ENCODE measurements at regions not wholly inside any gene's neighbourhood (a gene's known extent, or its start where the extent isn't known, plus 50 kb on each side); places are given as distances from the start of the nearest gene placed in this dataset.

- no peak for DNase-seq
These were observed 81.5 kb downstream of the PJA1 start for GRCh38 chrX:69083801-69084200.

- DNase-seq = no peak
These were observed 81.9 kb downstream of the PJA1 start for GRCh38 chrX:69083361-69083760.

DNA sequence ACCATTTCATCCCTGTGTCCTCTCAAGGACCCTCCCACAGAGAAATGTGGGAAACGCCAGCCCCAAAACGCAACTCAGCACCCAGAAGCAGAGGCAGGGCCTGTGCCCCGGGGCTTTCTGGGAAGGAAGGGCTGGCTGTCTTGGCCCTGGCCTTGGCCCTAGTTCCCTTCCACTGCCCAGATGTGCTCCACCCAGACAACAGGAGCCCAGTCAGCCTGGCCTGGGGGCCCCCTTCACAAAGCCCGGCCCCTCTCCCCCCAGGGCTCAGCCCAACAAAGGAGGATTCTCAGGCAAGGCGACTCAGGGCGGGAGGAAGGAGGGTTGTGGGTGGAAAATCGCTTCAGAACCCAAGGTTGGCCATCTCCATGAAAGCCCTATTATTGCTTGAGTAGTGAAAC lies 82.5 kb downstream of the PJA1 start:
- no peak for DNase-seq

- no peak for DNase-seq
These were observed 83.0 kb downstream of the PJA1 start for GRCh38 chrX:69082055-69082752.

- no peak for DNase-seq
These were observed 84.3 kb downstream of the PJA1 start for GRCh38 chrX:69080855-69081465.

DNA sequence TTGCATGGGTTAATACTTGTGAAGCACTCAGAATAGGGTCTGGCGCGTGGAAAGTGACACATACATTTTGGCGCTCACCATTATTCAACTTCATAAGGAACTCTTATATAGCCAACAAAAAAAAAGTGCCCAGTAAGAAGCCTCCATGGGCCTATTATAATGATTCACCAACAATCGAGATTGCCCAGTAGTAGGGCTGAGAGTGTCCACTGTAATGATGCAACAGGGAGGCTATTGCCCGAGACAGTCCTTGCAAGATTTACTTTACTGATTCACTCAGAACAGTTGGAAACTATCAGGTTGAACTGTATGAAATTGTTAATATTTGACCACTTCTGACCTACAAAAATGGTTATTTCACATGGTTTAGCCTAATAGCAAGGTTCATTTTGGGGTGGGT lies 86.0 kb downstream of the PJA1 start:
- no peak for DNase-seq

DNA sequence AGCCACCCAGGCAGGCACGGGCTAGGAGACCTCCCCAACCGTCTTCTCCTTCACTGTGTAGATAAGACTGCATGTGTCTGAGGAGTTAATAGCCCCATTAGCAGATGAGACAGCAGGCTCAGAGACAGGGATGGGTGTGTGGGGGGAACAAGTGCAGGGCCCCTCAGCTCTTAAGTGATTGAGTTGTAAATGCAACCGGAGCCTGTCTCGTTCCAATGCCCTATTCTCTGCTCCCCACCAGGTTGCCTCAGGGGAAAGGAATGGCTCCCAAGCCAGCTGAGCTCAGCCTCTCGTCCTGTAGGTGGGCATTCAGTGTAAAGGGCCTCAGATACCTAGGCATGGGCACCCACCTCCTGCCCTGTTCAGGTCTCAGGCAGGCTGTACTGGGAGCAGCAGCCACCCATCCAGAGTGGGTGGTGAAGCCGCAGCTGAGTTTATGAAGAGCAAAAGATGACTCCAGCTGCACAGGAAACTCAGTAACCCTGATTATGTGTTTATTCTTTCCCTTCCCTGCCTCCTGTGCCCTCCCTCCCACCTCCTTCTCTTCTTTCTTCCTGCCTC lies 87.3 kb downstream of the PJA1 start:
- no peak for DNase-seq

DNA sequence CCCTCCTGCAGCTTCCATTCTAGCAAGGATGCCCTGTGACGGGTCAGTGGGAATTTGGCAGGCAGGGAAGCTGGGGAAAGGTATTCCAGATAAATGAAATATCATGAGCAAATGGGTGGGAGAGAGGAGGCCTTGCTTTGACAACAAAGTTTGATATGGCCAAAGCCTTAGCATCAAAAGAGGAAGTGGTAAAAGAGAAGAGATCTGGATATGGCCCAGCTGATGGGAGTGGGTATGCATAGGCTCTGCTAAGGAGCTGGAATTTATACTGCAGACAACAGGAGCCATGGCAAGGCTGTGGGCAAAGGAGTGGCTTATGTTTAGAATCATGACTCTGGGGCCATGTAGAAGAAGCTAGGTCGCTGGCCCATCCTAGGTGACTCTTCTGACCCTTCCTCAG lies 89.2 kb downstream of the PJA1 start:
- no peak for DNase-seq

DNA sequence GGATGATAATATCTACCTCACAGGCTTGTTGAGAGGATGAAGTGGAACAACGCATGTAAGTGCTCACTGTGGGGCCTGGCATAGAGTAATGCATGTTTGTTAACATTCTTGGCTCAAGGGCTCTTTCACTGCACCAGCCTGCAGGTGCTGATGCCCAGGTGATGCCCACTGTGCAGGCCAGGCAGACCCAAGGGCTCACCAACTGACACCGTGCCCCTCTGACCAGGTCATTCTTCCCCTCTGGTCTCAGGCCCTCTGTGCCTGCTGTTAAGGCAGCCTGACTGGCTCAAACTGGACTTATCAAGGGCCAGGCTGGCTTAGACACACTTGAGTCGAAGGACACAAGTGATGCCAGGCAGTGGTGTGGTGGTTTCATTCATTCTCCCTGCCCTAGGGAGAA lies 90.5 kb downstream of the PJA1 start:
- no peak for DNase-seq

- no peak for DNase-seq
These were observed 91.5 kb downstream of the PJA1 start for GRCh38 chrX:69073721-69074120.

DNA sequence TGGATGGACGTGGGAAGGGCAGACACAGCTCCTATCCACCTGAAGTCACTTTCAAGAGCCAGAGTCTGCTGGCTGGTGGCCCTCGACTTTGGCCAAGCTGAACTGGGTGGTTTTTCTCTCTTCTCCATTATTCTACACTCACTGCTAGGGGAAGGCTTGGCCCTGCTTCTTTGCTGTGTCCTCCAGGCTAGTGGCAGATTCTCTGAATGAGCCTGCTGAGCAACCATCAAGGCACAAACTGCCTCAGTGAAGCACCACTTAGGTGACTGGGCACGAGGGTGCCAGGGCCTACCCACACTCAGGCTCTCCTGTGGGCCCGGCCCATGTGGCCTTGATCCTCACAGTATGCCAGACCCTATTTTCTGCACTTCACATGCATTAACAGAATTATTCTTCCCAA lies 92.0 kb downstream of the PJA1 start:
- no peak for DNase-seq

DNA sequence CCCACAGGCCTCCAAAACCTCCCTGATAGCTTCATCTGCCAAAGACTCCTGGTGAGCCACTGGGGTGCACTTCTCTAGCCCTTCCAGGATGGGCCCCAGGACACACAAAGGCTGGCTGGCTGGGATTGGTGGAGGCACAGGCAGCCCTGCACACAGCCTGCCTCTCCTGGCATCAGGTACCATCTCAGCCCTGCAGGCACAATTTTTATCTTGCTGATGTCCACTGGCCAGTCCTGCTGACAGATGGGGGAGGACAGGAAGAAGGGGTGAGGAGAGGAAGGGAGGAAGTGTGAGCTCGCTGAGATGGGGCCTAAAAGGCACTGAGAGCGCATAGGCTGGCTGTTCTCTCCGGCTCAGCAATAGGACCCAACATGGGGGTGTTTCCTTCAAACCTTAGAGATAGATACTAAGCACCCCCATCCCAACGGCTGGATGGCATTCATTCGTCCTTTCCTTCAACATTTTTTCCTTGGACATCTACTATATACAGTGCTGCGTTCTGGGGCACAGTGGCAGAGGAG lies 92.7 kb downstream of the PJA1 start:
- DNase-seq = no peak

DNA sequence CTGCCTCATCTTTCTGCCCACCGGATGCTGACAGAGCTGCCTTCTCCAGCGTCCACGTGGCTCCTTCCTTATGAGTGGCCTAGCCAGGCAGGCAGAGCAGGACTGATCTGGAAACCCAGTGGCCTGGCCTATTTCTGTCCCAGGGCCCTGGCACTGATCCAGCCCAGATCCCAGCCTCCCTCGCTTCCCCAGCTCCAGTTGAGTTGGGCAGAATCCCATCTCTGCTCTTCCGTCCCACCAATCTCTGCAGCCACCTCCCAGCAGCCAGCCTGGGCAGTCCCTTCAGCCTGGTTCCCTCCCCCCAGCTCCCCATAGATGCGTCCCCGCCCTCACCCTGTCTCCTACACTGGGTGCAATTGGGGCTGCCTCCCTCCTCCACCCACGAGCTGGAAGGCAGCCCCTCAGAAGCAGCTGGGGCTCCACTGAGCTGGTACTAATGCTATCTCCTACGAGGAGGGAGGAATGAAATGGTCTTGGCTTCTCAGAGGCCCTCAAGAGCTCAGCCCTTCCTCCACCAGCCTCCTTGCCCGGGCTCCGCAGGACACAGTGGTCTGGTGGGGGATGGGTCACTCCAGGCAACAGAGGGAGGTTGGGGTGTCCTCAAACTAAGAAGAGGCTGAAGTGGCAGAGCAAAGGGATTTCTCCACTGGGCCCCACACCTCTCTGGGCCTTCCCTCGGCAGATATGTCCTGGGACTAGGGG lies 94.2 kb downstream of the PJA1 start:
- DNase-seq = no peak

- DNase-seq = no peak
These were observed 95.4 kb downstream of the PJA1 start for GRCh38 chrX:69069876-69070275.

DNA sequence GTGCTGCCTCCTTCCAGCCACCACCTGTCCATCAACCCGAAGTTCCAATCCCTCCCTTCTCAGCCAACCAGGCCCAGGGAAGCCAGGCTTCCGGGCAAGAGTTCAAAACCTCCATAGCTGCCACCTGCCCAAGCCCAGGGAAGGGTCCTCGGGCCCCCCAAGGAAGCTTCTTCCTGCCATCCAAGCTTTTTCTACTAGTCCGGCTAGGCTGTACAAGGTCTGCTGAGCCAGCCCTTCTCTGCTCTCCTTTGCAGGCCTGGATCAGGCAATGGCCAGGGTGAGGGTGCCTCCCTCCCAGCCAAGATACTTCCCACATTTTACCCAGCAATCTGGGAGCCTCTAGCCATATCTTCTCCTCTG lies 96.2 kb downstream of the PJA1 start:
- no peak for DNase-seq

DNA sequence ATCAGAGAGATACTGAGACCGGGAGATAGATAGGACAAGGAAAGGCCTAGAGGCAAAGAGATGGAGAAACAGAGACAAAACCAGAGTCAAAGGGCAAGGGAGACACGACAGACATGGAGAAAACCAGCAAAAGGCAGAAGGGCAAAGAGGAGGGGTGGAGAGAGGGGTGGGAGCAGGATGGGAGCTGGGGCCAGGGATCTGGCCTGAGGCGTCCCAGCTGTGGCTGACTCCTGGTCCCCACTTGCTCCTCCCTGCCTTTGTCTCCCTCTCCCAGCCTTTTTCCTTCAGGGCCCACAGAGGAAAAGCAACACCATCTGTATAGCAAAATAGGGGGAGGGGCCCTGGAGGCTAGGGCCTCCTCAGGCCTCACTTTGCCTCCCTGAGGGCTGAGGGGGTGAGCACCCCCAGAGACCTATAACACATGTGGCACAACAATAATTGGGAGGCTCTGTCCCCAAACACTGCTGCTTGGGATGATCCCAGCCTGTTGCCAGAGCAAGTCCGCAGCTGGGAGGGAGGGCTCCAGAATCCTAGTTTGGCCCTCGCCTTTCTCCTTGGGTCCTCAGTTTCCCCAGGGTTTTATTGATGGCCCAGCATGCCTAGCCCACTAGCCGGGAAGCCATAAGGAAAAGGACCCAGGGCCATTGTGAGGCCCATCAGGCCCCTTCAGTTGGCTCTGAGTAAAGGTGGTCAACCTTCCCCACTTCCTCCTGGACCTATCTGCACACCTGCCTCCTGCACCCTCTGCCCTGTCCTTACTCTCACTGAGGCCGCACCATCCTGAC lies 96.8 kb downstream of the PJA1 start:
- no peak for DNase-seq

DNA sequence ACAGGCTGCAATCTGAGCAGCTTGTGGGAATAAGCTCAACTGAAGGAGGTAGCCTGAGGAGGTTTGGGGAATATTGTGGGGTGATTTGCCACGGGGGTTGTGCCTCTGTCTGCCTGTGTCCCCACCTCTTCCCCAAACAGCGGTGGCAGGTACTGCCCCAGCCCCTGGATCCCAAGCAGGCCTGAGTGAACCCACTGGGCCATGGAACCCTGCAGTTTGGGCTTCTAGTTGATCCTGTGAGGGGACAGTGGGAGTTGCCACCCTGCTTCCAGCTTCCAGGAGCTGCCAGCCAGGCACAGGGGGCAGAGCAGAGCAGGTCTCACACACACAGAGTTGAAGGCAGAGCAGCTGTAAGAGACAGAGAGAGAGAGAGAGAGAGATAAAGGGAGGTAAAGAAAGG lies 97.4 kb downstream of the PJA1 start:
- DNase-seq = no peak

- no peak for DNase-seq
These were observed 98.2 kb downstream of the PJA1 start for GRCh38 chrX:69066966-69067525.

DNA sequence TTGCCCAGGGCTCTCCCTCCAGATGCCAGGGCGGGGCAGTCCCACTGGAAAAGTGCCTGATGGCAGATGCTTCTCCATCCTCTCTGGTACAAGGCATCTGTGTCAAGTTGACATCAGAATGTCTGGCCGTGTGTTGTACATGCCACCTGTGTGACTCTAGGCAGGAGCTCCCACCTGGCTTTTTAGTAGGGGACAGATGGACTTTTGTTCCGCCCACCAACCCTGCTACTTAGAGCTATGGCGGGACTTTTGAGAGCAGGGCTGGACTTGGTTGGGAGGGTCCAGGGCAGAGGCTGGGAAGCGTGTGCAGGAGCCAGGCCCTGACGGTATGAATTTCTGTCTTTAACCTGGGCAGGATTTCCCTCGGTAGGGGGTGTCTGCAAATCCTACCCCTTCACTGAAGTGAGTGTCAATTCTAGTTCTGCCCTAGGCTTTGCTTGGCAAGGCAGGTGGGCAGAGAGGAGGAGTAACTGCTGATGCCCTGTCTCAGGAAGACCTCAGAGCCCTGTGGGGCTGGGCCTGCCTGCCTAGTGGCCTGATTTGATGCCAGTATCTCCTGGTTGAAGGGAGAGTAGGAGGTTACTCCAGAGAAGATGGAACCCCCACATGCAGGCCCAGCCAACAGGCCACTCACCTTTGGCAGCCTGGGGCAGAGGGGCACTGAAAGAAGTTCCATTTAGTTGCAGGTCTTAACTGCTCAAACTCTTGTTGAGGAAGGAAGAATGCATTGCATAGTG lies 99.1 kb downstream of the PJA1 start:
- DNase-seq = no peak

- DNase-seq = no peak
These were observed 99.8 kb downstream of the PJA1 start for GRCh38 chrX:69065451-69065850.

- no peak for DNase-seq
These were observed 101.8 kb downstream of the PJA1 start for GRCh38 chrX:69063486-69063885.

All from renal pelvis (tissue), 1 donor.